Adrenal gland (tissue), 9 donors: ENCODE measurements at regions not wholly inside any gene's neighbourhood (a gene's known extent, or its start where the extent isn't known, plus 50 kb on each side); places are given as distances from the start of the nearest gene placed in this dataset.

ENCODE experiments used
- DNase-seq, 7 donors: peaks; one replicate each; pipeline ENCODE4 v3.0.0-alpha.2; 2019 to 2020
- H3K27ac ChIP-seq, 5 donors: fragments of 200-600 bp; sonication (generic) in 4 of 5; 1 replicate in 3 of 5; 2 replicates in 2 of 5; pipeline versions ENCODE4 v1.5.1 to v1.8.0; 2016 to 2020; ENCODE audit warnings: mild to moderate bottlenecking in 1 of 5
- H3K27me3 ChIP-seq: fragments of 200-600 bp; 2 replicates; pipeline ENCODE4 v1.8.0; 2021
- H3K36me3 ChIP-seq, 2 donors: fragments of 200-600 bp; replicated peaks in 1 of 2; 1 replicate in 1 of 2; 2 replicates in 1 of 2; pipeline versions ENCODE4 v1.5.1 to v1.8.0; 2018 to 2022
- H3K4me1 ChIP-seq, 2 donors: fragments of 200-600 bp; replicated peaks in 1 of 2; 1 replicate in 1 of 2; 2 replicates in 1 of 2; pipeline versions ENCODE4 v1.5.1 to v1.8.0; 2018 to 2021
- H3K4me3 ChIP-seq, 4 donors: fragments of 200-600 bp; sonication (generic) in 3 of 4; one replicate each; pipeline ENCODE4 v1.5.1; 2016 to 2018
- H3K9me3 ChIP-seq, 3 donors: fragments of 200-600 bp; sonication (generic) in 1 of 3; replicated peaks in 1 of 3; 1 replicate in 2 of 3; 2 replicates in 1 of 3; pipeline versions ENCODE4 v1.5.1 to v1.8.0; 2016 to 2021
- CTCF ChIP-seq, 6 experiments: fragments of 450-650 bp in 4 of 6; fragments of 200-600 bp in 2 of 6; sonication (generic) in 1 of 6; IDR thresholded peaks; 1 replicate in 5 of 6; 2 replicates in 1 of 6; pipeline versions ENCODE4 v1.5.1 to v1.8.0; 2016 to 2021; ENCODE audit warnings: antibody characterized with exemption in 6 of 6, mild to moderate bottlenecking in 2 of 6, moderate library complexity in 1 of 6
- POLR2A ChIP-seq, 2 donors: fragments of 450-650 bp; IDR thresholded peaks; one replicate each; pipeline ENCODE4 v1.6.1; 2017; ENCODE audit warnings: antibody characterized with exemption in 2 of 2, mild to moderate bottlenecking in 2 of 2, moderate library complexity in 1 of 2
- WGBS, 4 donors: extraction: QIAGEN DNeasy Blood & Tissue Kit in 2 of 4; methylation state at CpG; one replicate each; pipeline versions ENCODE4 v1.1.5 to v1.1.7; 2013 to 2017; 5-methylcytosine and 5-hydroxymethylcytosine counted together
- intact Hi-C, 2 donors: fragments of 100-400 bp; cut with DNase I; formaldehyde crosslinking; loops; one replicate each; pipeline versions ENCODE4 v1.14.1 to v1.15.0; 2022 to 2023
- donor health status: healthy with polysubstance abuse.
- donor health status: Bipolar disorder and iron deficiency.
- donor health status: DM: yes; HTN: yes; CAD: no.
- donor health status: DM: no; HTN: no; CAD: no.
- donor health status: DM: no; HTN: no; CAD: no.

DNA sequence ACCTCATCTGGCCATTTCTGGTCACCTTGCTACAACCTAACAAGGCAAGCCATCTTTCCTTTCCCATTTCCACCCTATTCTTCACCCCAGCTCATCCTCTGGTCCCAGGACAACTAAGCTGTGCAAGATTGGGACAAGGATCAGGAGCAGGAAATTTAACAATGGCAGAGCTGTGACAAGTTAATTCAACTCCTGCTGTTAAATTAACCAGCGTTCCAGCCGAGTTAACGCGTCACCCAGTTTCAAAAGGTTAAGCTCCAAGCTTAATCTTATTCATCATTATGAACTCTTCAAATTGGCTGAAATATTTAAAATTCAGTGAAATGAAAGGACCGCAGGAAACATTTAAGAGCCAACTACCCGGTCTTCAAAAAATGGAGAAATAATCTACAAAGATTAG lies 231.9 kb downstream of the GRB14 start:
- DNase-seq: no peak
- H3K9me3 ChIP-seq: no peaks in the 10 kb centered on the region
- H3K4me1 ChIP-seq: no peaks in the 10 kb centered on the region
- no peak overlapping the region for H3K27ac ChIP-seq
- intact Hi-C loops: no loop called here
- 70 to 86% (median 79%) methylated on average over 6 of the region's 6 CpGs for WGBS, 4 donors
- H3K4me3 ChIP-seq: no peak overlapping the region
- H3K36me3 ChIP-seq: no peaks in the 10 kb centered on the region
- TF ChIP-seq POLR2A (IDR thresholded peaks at IDR 0.05) (no peak), CTCF (IDR thresholded peaks at IDR 0.05) (no peak)
- H3K27me3 ChIP-seq: no peaks in the 10 kb centered on the region

DNA sequence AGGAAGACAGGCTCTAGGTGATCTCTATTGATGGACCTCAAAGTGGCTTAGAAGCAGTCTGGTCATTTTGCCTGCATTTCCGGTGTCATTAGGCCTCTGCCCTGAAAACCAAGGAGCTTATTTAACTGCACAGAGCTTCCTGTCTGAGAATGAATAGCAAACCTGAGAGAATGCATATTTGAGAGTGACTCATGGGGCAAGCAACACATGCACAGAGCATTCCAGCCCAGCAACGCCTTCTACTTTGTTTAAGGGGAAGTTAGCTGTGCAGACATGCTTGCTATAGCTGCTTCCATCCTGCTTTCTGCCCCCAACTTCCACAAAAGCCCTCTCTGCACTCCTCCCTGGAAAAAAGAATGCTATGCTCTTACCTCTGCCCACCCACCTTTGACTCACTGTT lies 232.8 kb downstream of the GRB14 start:
- TF ChIP-seq POLR2A (IDR thresholded peaks at IDR 0.05) (no peak), CTCF (IDR thresholded peaks at IDR 0.05) (no peak)
- DNase-seq: no peak
- Histone ChIP-seq H3K27me3 (no peaks in the 10 kb centered on the region), H3K36me3 (no peaks in the 10 kb centered on the region), H3K4me3 (no peak overlapping the region), H3K27ac (no peak overlapping the region), H3K9me3 (no peaks in the 10 kb centered on the region), H3K4me1 (no peaks in the 10 kb centered on the region)
- intact Hi-C loops: no loop called here
- 53 to 58% (median 54%) methylated on average over 2 of the region's 2 CpGs for WGBS, 4 donors

GRCh38 chr2:164386231-164386630 lies 235.1 kb downstream of the GRB14 start:
- WGBS, 4 donors: 68 to 80% (median 77%) methylated on average over 5 of the region's 5 CpGs
- Histone ChIP-seq H3K4me1 (no peaks in the 10 kb centered on the region), H3K9me3 (no peaks in the 10 kb centered on the region), H3K27me3 (no peaks in the 10 kb centered on the region), H3K36me3 (no peaks in the 10 kb centered on the region), H3K27ac (no peak overlapping the region), H3K4me3 (no peak overlapping the region)
- TF ChIP-seq CTCF (IDR thresholded peaks at IDR 0.05) (no peak), POLR2A (IDR thresholded peaks at IDR 0.05) (no peak)
- intact Hi-C loops: no loop called here
- DNase-seq: no peak

DNA sequence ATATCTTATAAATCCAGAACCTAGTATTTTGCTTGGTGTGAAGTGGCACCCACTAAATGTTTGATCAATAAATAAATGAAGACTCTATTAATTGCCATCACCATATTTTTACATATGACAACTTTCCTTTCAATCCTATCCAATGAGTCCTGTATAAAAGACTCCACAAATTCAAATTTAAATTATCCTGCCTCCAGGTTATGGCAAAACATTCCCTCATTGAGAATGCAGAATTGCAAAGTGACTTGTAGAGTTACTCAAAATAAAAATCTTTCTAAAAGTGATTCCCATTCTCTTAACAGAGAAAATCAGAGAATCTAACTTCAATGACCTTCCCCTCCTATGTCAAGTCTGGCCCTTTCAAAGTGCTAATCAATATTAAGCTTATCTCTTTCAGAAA lies 236.8 kb downstream of the GRB14 start:
- H3K27ac ChIP-seq: no peak overlapping the region
- TF ChIP-seq CTCF (IDR thresholded peaks at IDR 0.05) (no peak), POLR2A (IDR thresholded peaks at IDR 0.05) (no peak)
- no peak for DNase-seq
- intact Hi-C loops: no loop called here
- no peaks in the 10 kb centered on the region for H3K27me3 ChIP-seq
- no peaks in the 10 kb centered on the region for H3K4me1 ChIP-seq
- no peak overlapping the region for H3K4me3 ChIP-seq
- H3K36me3 ChIP-seq: no peaks in the 10 kb centered on the region
- H3K9me3 ChIP-seq: no peaks in the 10 kb centered on the region
